IPS DF 6.9 (cell line): ENCODE measurements at regions not wholly inside any gene's neighbourhood (a gene's known extent, or its start where the extent isn't known, plus 50 kb on each side); places are given as distances from the start of the nearest gene placed in this dataset.

Experiments
- DNase-seq: peaks from one replicate; pipeline ENCODE4 v3.0.0-alpha.2; 2013; ENCODE audit warnings: low read depth, low spot score
- H3K27ac ChIP-seq: one replicate; pipeline ENCODE4 v1.5.1; 2013; ENCODE audit warnings: low read length, control low read depth
- H3K27me3 ChIP-seq: 2 replicates; pipeline ENCODE4 v1.6.1; 2013; ENCODE audit warnings: mild to moderate bottlenecking, low read length; ENCODE audit not compliant: control insufficient read depth, insufficient read depth
- H3K36me3 ChIP-seq: 2 replicates; pipeline ENCODE4 v1.6.1; 2013; ENCODE audit warnings: low read length; ENCODE audit not compliant: control insufficient read depth, insufficient read depth
- H3K4me1 ChIP-seq: 2 replicates; pipeline ENCODE4 v1.6.1; 2013; ENCODE audit warnings: low read length; ENCODE audit not compliant: control insufficient read depth, insufficient read depth
- H3K4me3 ChIP-seq: 2 replicates; pipeline ENCODE4 v1.5.1; 2013; ENCODE audit warnings: mild to moderate bottlenecking, low read length
- H3K9me3 ChIP-seq: 2 replicates; pipeline ENCODE4 v1.6.1; 2013; ENCODE audit warnings: low read length, inconsistent platforms; ENCODE audit not compliant: control insufficient read depth, insufficient read depth
- WGBS: extraction: QIAGEN DNeasy Blood & Tissue Kit; methylation state at CpG from one replicate; pipeline ENCODE4 v1.1.7; 2013; ENCODE audit warnings: mixed read lengths, missing lambda C conversion rate; ENCODE audit not compliant: insufficient read length, insufficient coverage; 5-methylcytosine and 5-hydroxymethylcytosine counted together

- Histone ChIP-seq H3K4me1 (no peaks in the 10 kb centered on the region), H3K27ac (no peak overlapping the region), H3K9me3 (no peaks in the 10 kb centered on the region), H3K36me3 (no peaks in the 10 kb centered on the region), H3K4me3 (no peak overlapping the region), H3K27me3 (no peaks in the 10 kb centered on the region)
- no CpG with 5 or more reads among the region's 3 CpGs for WGBS
- DNase-seq = no peak
Observed at GRCh38 chr9:1115370-1115769, 65.2 kb downstream of the DMRT2 start.

DNA sequence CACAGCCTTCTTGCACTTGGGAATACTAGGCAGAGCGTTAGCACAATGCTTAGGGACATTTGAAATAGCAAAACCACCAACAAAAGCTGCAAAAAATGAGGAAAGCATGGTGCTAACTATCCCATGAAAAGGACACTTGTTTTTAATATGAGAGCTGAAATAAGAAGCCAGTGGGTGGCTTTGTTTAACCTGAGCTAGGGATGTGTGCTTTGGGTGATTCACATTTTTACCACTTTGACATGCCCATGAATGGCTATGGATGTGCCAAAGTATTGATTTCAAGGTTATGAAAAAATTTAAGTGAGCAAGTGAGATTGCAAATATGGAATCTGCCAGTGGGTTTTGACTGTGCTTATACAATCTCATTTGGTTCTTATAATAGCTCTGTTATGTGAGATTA lies 67.3 kb downstream of the DMRT2 start:
- Histone ChIP-seq H3K36me3 (no peaks in the 10 kb centered on the region), H3K27me3 (no peaks in the 10 kb centered on the region), H3K4me3 (no peak overlapping the region), H3K27ac (no peak overlapping the region), H3K9me3 (no peaks in the 10 kb centered on the region), H3K4me1 (0 out of 2 replicates have a peak, but pooled peaks cover 2% of the 10 kb centered on the region)
- no peak for DNase-seq
- no CpG with 5 or more reads among the region's 1 CpG for WGBS

GRCh38 chr9:1120500-1121165 lies 70.5 kb downstream of the DMRT2 start:
- WGBS = no CpG with 5 or more reads among the region's 6 CpGs
- no peak for DNase-seq

GRCh38 chr9:1125741-1126140 lies 75.6 kb downstream of the DMRT2 start:
- H3K4me1 ChIP-seq = peaks cover 2% of the 10 kb centered on the region; the same call in 1 of the 2 replicates
- H3K36me3 ChIP-seq = no peaks in the 10 kb centered on the region
- no peak overlapping the region for H3K27ac ChIP-seq
- H3K27me3 ChIP-seq = no peaks in the 10 kb centered on the region
- no CpG with 5 or more reads among the region's 2 CpGs for WGBS
- no peaks in the 10 kb centered on the region for H3K9me3 ChIP-seq
- no peak for DNase-seq
- no peak overlapping the region for H3K4me3 ChIP-seq

More at GRCh38 chr9:1120500-1121165, 70.5 kb downstream of the DMRT2 start:
- Histone ChIP-seq H3K4me1 (0 out of 2 replicates have a peak, but pooled peaks cover 2% of the 10 kb centered on the region), H3K9me3 (no peaks in the 10 kb centered on the region), H3K36me3 (no peaks in the 10 kb centered on the region), H3K27ac (no peak overlapping the region), H3K4me3 (no peak overlapping the region), H3K27me3 (no peaks in the 10 kb centered on the region)

- Histone ChIP-seq H3K36me3 (no peaks in the 10 kb centered on the region), H3K4me3 (no peak overlapping the region), H3K4me1 (peaks cover 2% of the 10 kb centered on the region; the same call in 1 of the 2 replicates), H3K27me3 (no peaks in the 10 kb centered on the region), H3K9me3 (no peaks in the 10 kb centered on the region), H3K27ac (no peak overlapping the region)
- DNase-seq = no peak
- WGBS = no CpG with 5 or more reads among the region's 1 CpG
Observed at GRCh38 chr9:1128046-1128445, 77.9 kb downstream of the DMRT2 start.

GRCh38 chr9:1129382-1129781 lies 79.2 kb downstream of the DMRT2 start:
- no peaks in the 10 kb centered on the region for H3K36me3 ChIP-seq
- DNase-seq = no peak
- H3K27me3 ChIP-seq = no peaks in the 10 kb centered on the region
- WGBS = no CpG with 5 or more reads among the region's 4 CpGs
- no peaks in the 10 kb centered on the region for H3K9me3 ChIP-seq
- no peak overlapping the region for H3K27ac ChIP-seq
- peaks cover 2% of the 10 kb centered on the region; the same call in 1 of the 2 replicates for H3K4me1 ChIP-seq
- H3K4me3 ChIP-seq = no peak overlapping the region

DNA sequence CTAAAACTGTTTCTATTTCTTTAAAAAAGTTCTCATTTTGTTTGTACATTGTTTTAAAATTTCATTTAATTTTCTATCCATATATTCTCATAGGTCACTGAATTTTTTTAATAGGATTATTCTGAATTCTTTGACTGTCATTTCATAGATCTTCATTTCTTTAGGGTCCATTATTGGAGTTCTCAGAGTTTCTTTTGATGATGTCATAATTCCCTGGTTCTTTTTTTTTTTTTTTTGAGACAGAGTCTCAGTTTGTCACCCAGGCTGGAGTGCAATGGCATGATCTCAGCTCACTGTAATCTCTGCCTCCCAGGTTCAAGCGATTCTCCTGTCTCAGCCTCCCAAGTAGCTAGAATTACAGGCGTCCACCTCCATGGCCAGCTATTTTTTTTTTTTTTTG lies 89.9 kb downstream of the DMRT2 start:
- Histone ChIP-seq H3K9me3 (no peaks in the 10 kb centered on the region), H3K4me3 (no peak overlapping the region), H3K4me1 (no peaks in the 10 kb centered on the region), H3K27me3 (no peaks in the 10 kb centered on the region), H3K27ac (no peak overlapping the region), H3K36me3 (no peaks in the 10 kb centered on the region)
- WGBS = no CpG with 5 or more reads among the region's 2 CpGs
- DNase-seq = no peak

DNA sequence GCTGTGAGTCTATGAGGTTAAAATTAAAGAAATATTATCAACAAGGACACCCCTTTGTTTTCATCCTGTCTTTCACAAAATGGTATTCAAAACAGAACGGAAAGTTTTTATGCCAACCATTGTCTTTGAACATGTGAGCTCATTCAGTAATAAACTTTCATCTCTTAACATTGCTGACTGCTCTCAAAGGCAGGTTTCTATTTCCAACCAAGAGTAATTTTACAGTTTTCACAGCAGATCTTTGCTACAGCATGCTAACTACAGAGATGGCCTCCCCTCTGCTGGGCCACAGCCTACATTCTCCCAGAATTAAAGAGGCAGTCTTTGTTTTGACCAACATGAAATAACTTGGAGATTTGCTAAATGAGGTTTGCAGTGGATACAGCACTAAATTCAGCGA lies 101.5 kb downstream of the DMRT2 start:
- no CpG with 5 or more reads among the region's 2 CpGs for WGBS
- no peaks in the 10 kb centered on the region for H3K9me3 ChIP-seq
- H3K27ac ChIP-seq = no peak overlapping the region
- H3K27me3 ChIP-seq = no peaks in the 10 kb centered on the region
- DNase-seq = no peak
- H3K4me1 ChIP-seq = no peaks in the 10 kb centered on the region
- H3K36me3 ChIP-seq = no peaks in the 10 kb centered on the region
- H3K4me3 ChIP-seq = no peak overlapping the region

GRCh38 chr9:1152171-1152570 lies 102.0 kb downstream of the DMRT2 start:
- Histone ChIP-seq H3K9me3 (no peaks in the 10 kb centered on the region), H3K27me3 (no peaks in the 10 kb centered on the region), H3K4me3 (no peak overlapping the region), H3K27ac (no peak overlapping the region), H3K4me1 (no peaks in the 10 kb centered on the region), H3K36me3 (no peaks in the 10 kb centered on the region)
- no CpG with 5 or more reads among the region's 3 CpGs for WGBS
- DNase-seq = no peak

DNA sequence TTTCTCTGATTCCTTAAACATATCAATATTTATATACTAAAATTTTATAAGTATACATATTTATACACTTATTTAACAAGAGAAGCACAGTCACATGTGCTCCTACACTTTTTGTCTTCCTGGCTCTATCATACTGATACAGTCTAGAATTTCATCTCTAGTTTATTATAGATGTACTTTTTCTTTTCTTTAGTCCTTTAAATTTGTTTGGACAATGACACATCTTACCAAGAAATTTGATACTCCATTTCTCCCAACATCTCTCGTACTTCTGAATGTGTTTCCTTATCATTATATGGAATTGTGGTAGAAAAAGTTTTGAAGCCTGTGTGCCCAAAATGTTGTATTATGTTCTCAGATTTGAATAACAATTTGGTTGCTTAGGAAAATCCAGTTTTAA lies 104.6 kb downstream of the DMRT2 start:
- DNase-seq = no peak
- Histone ChIP-seq H3K4me3 (no peak overlapping the region), H3K4me1 (no peaks in the 10 kb centered on the region), H3K36me3 (no peaks in the 10 kb centered on the region), H3K27me3 (no peaks in the 10 kb centered on the region), H3K27ac (no peak overlapping the region), H3K9me3 (no peaks in the 10 kb centered on the region)
- no CpG with 5 or more reads among the region's 1 CpG for WGBS

DNA sequence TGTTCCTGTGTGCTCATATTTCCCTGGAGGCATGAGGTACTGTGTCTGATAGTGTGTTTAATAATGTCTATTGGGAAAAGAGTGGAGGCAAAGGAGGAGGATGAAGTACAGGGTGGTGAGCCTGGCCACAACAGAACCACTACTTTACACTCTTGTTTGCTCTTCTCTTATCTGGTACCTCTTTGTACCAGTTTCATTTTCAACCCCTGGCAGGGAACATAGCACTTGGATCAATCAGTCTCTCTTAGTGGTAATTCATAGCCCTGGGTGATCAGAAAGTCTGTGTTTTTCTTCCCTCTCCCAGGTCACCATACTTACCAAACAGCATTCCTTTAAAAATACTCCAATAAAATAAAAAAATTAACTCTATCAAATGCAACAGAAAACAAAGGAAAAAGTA lies 105.4 kb downstream of the DMRT2 start:
- Histone ChIP-seq H3K4me1 (no peaks in the 10 kb centered on the region), H3K36me3 (no peaks in the 10 kb centered on the region), H3K27me3 (no peaks in the 10 kb centered on the region), H3K4me3 (no peak overlapping the region), H3K9me3 (no peaks in the 10 kb centered on the region), H3K27ac (no peak overlapping the region)
- DNase-seq = no peak
